ENCODE measurements at regions not wholly inside any gene's neighbourhood (a gene's known extent, or its start where the extent isn't known, plus 50 kb on each side); places are given as distances from the start of the nearest gene placed in this dataset.

DNA sequence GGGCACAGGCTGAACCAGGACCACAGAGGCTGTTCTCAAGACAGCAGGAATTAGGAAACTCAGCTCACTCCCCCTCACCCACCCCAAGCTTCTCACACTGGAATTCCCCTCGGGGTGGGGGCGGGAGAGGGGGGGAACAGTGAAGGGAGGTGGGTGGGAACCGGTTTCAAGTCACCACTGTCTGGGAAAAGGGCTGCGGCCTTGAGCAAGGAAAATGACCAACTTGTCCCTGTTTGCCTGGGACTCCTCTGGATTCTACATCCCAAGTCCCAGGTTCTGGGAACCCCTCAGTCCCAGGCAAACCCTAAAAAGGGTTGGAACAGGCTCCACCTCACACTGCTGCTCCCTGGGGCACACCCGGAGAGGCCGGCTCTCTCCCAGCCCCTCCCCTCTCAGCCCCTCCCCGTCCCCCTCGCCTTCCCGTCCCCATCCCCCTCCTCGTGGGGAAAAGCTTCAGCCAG lies 230.7 kb downstream of the TFAP2C start:
- no peak overlapping the region for H3K27ac ChIP-seq (ENCODE audit: low read depth, low read length)

DNA sequence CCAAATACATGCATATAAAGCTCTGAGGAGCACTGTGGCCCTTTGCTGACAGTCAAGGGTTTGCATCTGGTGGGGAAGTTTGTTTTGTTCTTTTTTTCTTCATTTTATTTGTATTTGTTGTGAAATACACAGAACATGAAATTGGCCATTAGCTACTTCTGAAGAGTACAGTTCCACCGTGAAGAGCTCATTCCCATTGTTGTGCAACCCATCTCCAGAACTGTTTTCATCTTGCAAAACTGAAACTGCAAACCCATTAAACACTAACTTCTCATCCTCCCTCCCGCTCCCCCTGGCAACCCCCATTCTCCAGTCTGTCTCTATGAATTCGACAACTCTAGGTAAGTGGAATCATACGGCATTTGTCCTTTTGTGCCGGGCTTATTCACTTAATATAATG lies 231.3 kb downstream of the TFAP2C start:
- no peak overlapping the region for H3K4me2 ChIP-seq (ENCODE audit: low read length)
- no peaks in the 10 kb centered on the region for H3K9me3 ChIP-seq (ENCODE audit: control insufficient read depth, insufficient read depth, low read length)

More for the DNA sequence above, 230.7 kb downstream of the TFAP2C start:
- H3K79me2 ChIP-seq (ENCODE audit: control insufficient read depth, low read length): no peaks in the 10 kb centered on the region
- no peaks in the 10 kb centered on the region for H3K4me1 ChIP-seq (ENCODE audit: control insufficient read depth, low read length)
- H4K20me1 ChIP-seq (ENCODE audit: control insufficient read depth, insufficient read depth, low read depth, low read length): no peaks in the 10 kb centered on the region
- no peaks in the 10 kb centered on the region for H3K9me3 ChIP-seq (ENCODE audit: control insufficient read depth, insufficient read depth, low read length)
- H3K36me3 ChIP-seq (ENCODE audit: control insufficient read depth, low read length): no peaks in the 10 kb centered on the region
- TF ChIP-seq CTCF (IDR thresholded peaks at IDR 0.05; ENCODE audit: low read depth, low read length, poor library complexity, severe bottlenecking): no peak
- TF ChIP-seq EZH2phosphoT487 (IDR thresholded peaks at IDR 0.05; ENCODE audit: borderline replicate concordance, low read length): no peak
- no peak overlapping the region for H3K4me2 ChIP-seq (ENCODE audit: low read length)
- H3K4me3 ChIP-seq (ENCODE audit: low read length): no peak overlapping the region
- H3K27me3 ChIP-seq (ENCODE audit: control insufficient read depth, low read length): peaks cover 2% of the 10 kb centered on the region; the same call in 1 of the 2 replicates
- no peaks in the 10 kb centered on the region for H3K9me2 ChIP-seq (replicated peaks; ENCODE audit: control insufficient read depth, low read length)
- no peaks in the 10 kb centered on the region for H3F3A ChIP-seq (ENCODE audit: control insufficient read depth, insufficient read depth)

GRCh38 chr20:56861590-56861989 lies 232.5 kb downstream of the TFAP2C start:
- no peaks in the 10 kb centered on the region for H4K20me1 ChIP-seq (ENCODE audit: control insufficient read depth, insufficient read depth, low read depth, low read length)
- peaks cover 2% of the 10 kb centered on the region; the same call in 1 of the 2 replicates for H3K27me3 ChIP-seq (ENCODE audit: control insufficient read depth, low read length)
- no peaks in the 10 kb centered on the region for H3K9me3 ChIP-seq (ENCODE audit: control insufficient read depth, insufficient read depth, low read length)
- H3K27ac ChIP-seq (ENCODE audit: low read depth, low read length): no peak overlapping the region
- H3K4me2 ChIP-seq (ENCODE audit: low read length): no peak overlapping the region
- no peaks in the 10 kb centered on the region for H3K4me1 ChIP-seq (ENCODE audit: control insufficient read depth, low read length)
- H3K79me2 ChIP-seq (ENCODE audit: control insufficient read depth, low read length): no peaks in the 10 kb centered on the region
- H3K9me2 ChIP-seq (replicated peaks; ENCODE audit: control insufficient read depth, low read length): no peaks in the 10 kb centered on the region
- no peak overlapping the region for H3K4me3 ChIP-seq (ENCODE audit: low read length)
- H3K36me3 ChIP-seq (ENCODE audit: control insufficient read depth, low read length): no peaks in the 10 kb centered on the region
- no peak for TF ChIP-seq EZH2phosphoT487 (IDR thresholded peaks at IDR 0.05; ENCODE audit: borderline replicate concordance, low read length)
- TF ChIP-seq CTCF (IDR thresholded peaks at IDR 0.05; ENCODE audit: low read depth, low read length, poor library complexity, severe bottlenecking): no peak
- no peaks in the 10 kb centered on the region for H3F3A ChIP-seq (ENCODE audit: control insufficient read depth, insufficient read depth)

More for the DNA sequence above, 231.3 kb downstream of the TFAP2C start:
- TF ChIP-seq CTCF (IDR thresholded peaks at IDR 0.05; ENCODE audit: low read depth, low read length, poor library complexity, severe bottlenecking) (no peak), EZH2phosphoT487 (IDR thresholded peaks at IDR 0.05; ENCODE audit: borderline replicate concordance, low read length) (no peak)
- no peaks in the 10 kb centered on the region for H3K4me1 ChIP-seq (ENCODE audit: control insufficient read depth, low read length)
- no peaks in the 10 kb centered on the region for H4K20me1 ChIP-seq (ENCODE audit: control insufficient read depth, insufficient read depth, low read depth, low read length)
- no peaks in the 10 kb centered on the region for H3K36me3 ChIP-seq (ENCODE audit: control insufficient read depth, low read length)
- H3K27ac ChIP-seq (ENCODE audit: low read depth, low read length): no peak overlapping the region
- H3K9me2 ChIP-seq (replicated peaks; ENCODE audit: control insufficient read depth, low read length): no peaks in the 10 kb centered on the region
- H3K27me3 ChIP-seq (ENCODE audit: control insufficient read depth, low read length): peaks cover 2% of the 10 kb centered on the region; the same call in 1 of the 2 replicates
- no peak overlapping the region for H3K4me3 ChIP-seq (ENCODE audit: low read length)
- no peaks in the 10 kb centered on the region for H3K79me2 ChIP-seq (ENCODE audit: control insufficient read depth, low read length)
- H3F3A ChIP-seq (ENCODE audit: control insufficient read depth, insufficient read depth): no peaks in the 10 kb centered on the region
